GM12878 (cell line): ENCODE measurements at regions not wholly inside any gene's neighbourhood (a gene's known extent, or its start where the extent isn't known, plus 50 kb on each side); places are given as distances from the start of the nearest gene placed in this dataset.

Experiments
- ATAC-seq: fragments of 200-7000 bp; cut with Tn5 transposase; 3 replicates; pipeline ENCODE4 v1.9.1; 2020; ENCODE audit warnings: mild to moderate bottlenecking, moderate library complexity
- BruUV-seq: library from RNA; stranded (reverse); fragments of 400-500 nt; replicated peaks from 2 replicates; lab custom pipeline; 2021; lab: Mats Ljungman, UMichigan
- CTCF ChIA-PET: fragments of 300-600 bp; sonication (Branson Sonifier 250); formaldehyde crosslinking; extraction: SDS; loops from one replicate; lab custom pipeline; 2021; ENCODE audit warnings: inconsistent platforms; lab: Yijun Ruan, JAX
- POLR2A ChIA-PET: fragments of 350-600 bp; formaldehyde crosslinking; extraction: SDS; loops from one replicate; lab custom pipeline; 2021; ENCODE audit warnings: inconsistent platforms; lab: Charles Lee
- RAD21 ChIA-PET: fragments of 300-600 bp; sonication (Branson Sonifier 250); formaldehyde crosslinking; loops from one replicate; lab custom pipeline; 2023; ENCODE audit warnings: antibody characterized with exemption; ENCODE audit not compliant: unreplicated experiment; lab: Charles Lee
- SMC1A ChIA-PET: fragments of 300-600 bp; sonication (Branson Sonifier 250); formaldehyde crosslinking; loops from one replicate; lab custom pipeline; 2023; ENCODE audit not compliant: unreplicated experiment, uncharacterized antibody; lab: Charles Lee
- DNase-seq: peaks from one replicate; pipeline ENCODE4 v3.0.0-alpha.2; 2011; ENCODE audit warnings: low read depth, low spot score
- FAIRE-seq: peaks from 3 replicates; lab custom pipeline; 2011; peaks lifted over from hg19 to GRCh38; lab: Jason Lieb, UNC
- H2AFZ ChIP-seq: 2 replicates; pipeline ENCODE4 v1.6.0; 2011; ENCODE audit warnings: low read depth, low read length, control low read depth; ENCODE audit not compliant: control insufficient read depth
- H3K27ac ChIP-seq: 2 replicates; pipeline ENCODE4 v1.5.1; 2011; ENCODE audit warnings: control low read depth; ENCODE audit not compliant: control insufficient read depth, insufficient read depth
- H3K27me3 ChIP-seq, 2 experiments: replicated peaks in 1 of 2; 2 replicates each; pipeline versions ENCODE4 v1.6.0 to v1.6.1; 2011; ENCODE audit warnings: low read length in 1 of 2; ENCODE audit not compliant: control insufficient read depth in 2 of 2, insufficient read depth in 2 of 2
- H3K36me3 ChIP-seq, 2 experiments: 2 replicates each; pipeline ENCODE4 v1.5.1; 2011; ENCODE audit warnings: low read length in 1 of 2; ENCODE audit not compliant: control insufficient read depth in 2 of 2, insufficient read depth in 2 of 2
- H3K4me1 ChIP-seq: 2 replicates; pipeline ENCODE4 v1.6.1; 2011; ENCODE audit warnings: mild to moderate bottlenecking, low read length, moderate library complexity, mixed read lengths; ENCODE audit not compliant: control insufficient read depth, insufficient read depth
- H3K4me2 ChIP-seq: 2 replicates; pipeline ENCODE4 v1.6.0; 2011; ENCODE audit warnings: control low read depth; ENCODE audit not compliant: control insufficient read depth, insufficient read depth
- H3K4me3 ChIP-seq: fragments of 200-600 bp; sonication (generic); 2 replicates; pipeline ENCODE4 v1.5.1; 2016
- H3K79me2 ChIP-seq: 2 replicates; pipeline ENCODE4 v1.6.0; 2011; ENCODE audit warnings: low read length; ENCODE audit not compliant: control insufficient read depth, insufficient read depth
- H3K9ac ChIP-seq: 2 replicates; pipeline ENCODE4 v1.8.0; 2011; ENCODE audit warnings: low read length, control low read depth, mixed read lengths; ENCODE audit not compliant: control insufficient read depth, insufficient read depth
- H3K9me3 ChIP-seq: replicated peaks from 3 replicates; pipeline ENCODE4 v1.5.1; 2011; ENCODE audit warnings: mild to moderate bottlenecking, low read length; ENCODE audit not compliant: control insufficient read depth, insufficient read depth
- H4K20me1 ChIP-seq: 2 replicates; pipeline ENCODE4 v1.6.0; 2011; ENCODE audit not compliant: control insufficient read depth, insufficient read depth
- EGR1 ChIP-seq, 2 experiments: IDR thresholded peaks; 1 replicate in 1 of 2; 2 replicates in 1 of 2; pipeline ENCODE4 v1.6.1; 2011 to 2012; ENCODE audit warnings: low read depth in 2 of 2, low read length in 2 of 2, borderline replicate concordance in 1 of 2, mild to moderate bottlenecking in 1 of 2, moderate library complexity in 1 of 2
- GATAD2B ChIP-seq: fragments of 450-650 bp; conservative IDR thresholded peaks from 2 replicates; pipeline ENCODE4 v1.6.1; 2017; ENCODE audit warnings: low read depth, mild to moderate bottlenecking, moderate library complexity
- SMAD5 ChIP-seq: IDR thresholded peaks from 2 replicates; pipeline ENCODE4 v1.6.1; 2016; ENCODE audit warnings: antibody characterized with exemption, low read depth
- SUZ12 ChIP-seq: fragments of 200-600 bp; sonication (generic); IDR thresholded peaks from one replicate; pipeline ENCODE4 v1.6.1; 2018; ENCODE audit warnings: antibody characterized with exemption, mild to moderate bottlenecking; ENCODE audit not compliant: unreplicated experiment
- TCF12 ChIP-seq: IDR thresholded peaks from 2 replicates; pipeline ENCODE4 v1.6.1; 2011; ENCODE audit warnings: low read depth, mild to moderate bottlenecking, low read length
- ZNF687 ChIP-seq: fragments of 450-650 bp; IDR thresholded peaks from 2 replicates; pipeline ENCODE4 v1.6.1; 2017; ENCODE audit warnings: mild to moderate bottlenecking, moderate library complexity
- WGBS: methylation state at CpG from one replicate; pipeline ENCODE4 v1.1.6; 2016; ENCODE audit warnings: low lambda C conversion rate; ENCODE audit not compliant: insufficient replicate concordance, insufficient coverage; ENCODE audit errors: missing lambda C conversion rate; 5-methylcytosine and 5-hydroxymethylcytosine counted together
- in situ Hi-C: fragments of 300-500 bp; cut with MboI; formaldehyde crosslinking; loops from 9 replicates; pipeline ENCODE4 v1.14.3; 2018; ENCODE audit warnings: mixed read lengths
- intact Hi-C: fragments of 100-400 bp; cut with micrococcal nuclease; formaldehyde crosslinking; loops from one replicate; pipeline ENCODE4 v1.14.2; 2022; ENCODE audit not compliant: unreplicated experiment

- RAD21 ChIA-PET = no interaction called here
Measured at GRCh38 chr15:62935300-62936081, 107.1 kb upstream of the TPM1 start.

More at GRCh38 chr15:62935300-62936081, 107.1 kb upstream of the TPM1 start:
- intact Hi-C loops (no loop called here), in situ Hi-C loops (no loop called here)
- CTCF ChIA-PET = interaction anchor here (0.7 to 1.0 kb wide), 2 partner anchors 60 to 434 kb away, joined by 3 read pairs; no protein-coding TSS in a partner anchor
- Histone ChIP-seq H2AFZ (no peak overlapping the region; the same call in 1 of the 2 replicates), H3K79me2 (no peaks in the 10 kb centered on the region), H3K27me3 (peaks cover 0 to 1% of the 10 kb centered on the region in 2 experiments; a peak in 1 of 4 replicates), H4K20me1 (no peaks in the 10 kb centered on the region), H3K9me3 (no peaks in the 10 kb centered on the region), H3K4me2 (no peak overlapping the region), H3K9ac (no peak overlapping the region), H3K27ac (no peak overlapping the region), H3K4me3 (no peak overlapping the region), H3K4me1 (no peaks in the 10 kb centered on the region), H3K36me3 (no peaks in the 10 kb centered on the region)
- SMC1A ChIA-PET = no interaction called here
- BruUV-seq = no TSS peak
- FAIRE-seq (no peak), DNase-seq (no peak), ATAC-seq (no peak; the same call in 2 of the 3 replicates)
- POLR2A ChIA-PET = no interaction called here
- TF ChIP-seq GATAD2B = no peak
- no peak for TF ChIP-seq EGR1 (IDR thresholded peaks at IDR 0.05; ENCODE audit: borderline replicate concordance in 1 of 2, low read depth in 2 of 2, low read length in 2 of 2)
- TF ChIP-seq SMAD5 = no peak
- no peak for TF ChIP-seq SUZ12
- TF ChIP-seq TCF12 = no peak
- no peak for TF ChIP-seq ZNF687
- WGBS = 8% methylated on average over 12 of the region's 12 CpGs
